AML-193 (cell line): ENCODE measurements at regions not wholly inside any gene's neighbourhood (a gene's known extent, or its start where the extent isn't known, plus 50 kb on each side); places are given as distances from the start of the nearest gene placed in this dataset.

Experiments
- DNase-seq, 2 experiments: peaks; one replicate each; lab custom pipeline; 2025; lab: John Stamatoyannopoulos, UW

DNA sequence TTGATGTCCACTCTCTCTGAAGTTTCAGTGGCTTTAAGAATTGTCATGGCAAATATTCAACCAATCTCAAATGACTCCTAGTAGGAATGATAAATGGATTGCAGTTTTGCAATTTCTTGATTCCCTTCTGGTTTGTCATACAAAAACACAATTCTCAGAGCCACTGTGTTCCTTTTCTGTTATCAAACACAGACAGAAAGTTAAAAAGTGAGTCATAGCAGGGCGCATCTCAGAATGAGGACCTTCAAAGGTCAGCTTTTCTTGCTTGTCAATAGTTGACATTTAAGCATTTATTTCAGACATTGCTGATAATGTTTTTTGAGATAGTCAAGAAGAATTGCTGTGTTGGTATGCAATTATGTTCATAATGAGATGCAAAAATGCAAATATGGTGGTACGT, 405.9 kb downstream of the NR2F2 start:
- no peak for DNase-seq

DNA sequence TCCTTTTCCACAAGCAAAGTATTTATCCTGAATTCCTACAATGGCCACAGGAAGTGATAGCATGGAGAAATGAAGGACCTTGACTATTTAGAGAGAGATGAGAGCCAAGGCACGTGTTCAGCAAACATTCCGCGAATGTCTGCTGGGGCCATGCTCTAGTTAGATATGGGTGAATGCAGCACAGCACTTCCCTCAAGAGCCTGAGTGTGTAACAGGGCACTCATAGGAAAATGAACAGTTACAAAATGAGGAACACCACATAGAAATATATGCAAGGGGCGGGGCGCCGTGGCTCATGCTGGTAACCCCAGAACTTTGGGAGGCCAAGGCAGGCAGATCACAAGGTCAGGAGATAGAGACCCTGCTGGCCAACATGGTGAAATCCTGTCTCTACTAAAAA, 406.9 kb downstream of the NR2F2 start:
- peak in 1 of 2 experiments; percentile 19 for DNase-seq

- DNase-seq: no peak
These were observed 416.2 kb downstream of the NR2F2 start for GRCh38 chr15:96746665-96747064.

- DNase-seq: no peak
These were observed 416.8 kb downstream of the NR2F2 start for GRCh38 chr15:96747291-96747690.

DNA sequence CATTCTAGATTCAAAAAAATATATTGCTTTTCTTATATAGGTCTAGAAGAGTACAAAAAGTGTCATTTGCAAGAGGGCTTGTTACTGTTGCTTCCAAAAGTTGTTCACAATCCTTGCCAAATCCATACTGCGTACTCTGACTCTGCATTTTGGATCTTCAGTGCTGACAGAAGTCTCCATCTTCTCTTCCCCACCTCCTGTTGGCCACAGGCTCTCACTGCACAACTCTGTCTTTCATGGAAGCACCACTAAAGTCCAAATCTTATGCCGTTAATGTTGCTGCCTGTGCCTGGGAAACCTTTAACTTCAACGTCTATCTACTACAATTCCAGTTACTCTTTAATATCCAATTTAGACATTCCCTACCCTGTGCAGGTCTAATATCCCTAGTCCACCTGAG, 419.9 kb downstream of the NR2F2 start:
- no peak for DNase-seq

GRCh38 chr15:96756146-96756545, 425.6 kb downstream of the NR2F2 start:
- DNase-seq: no peak

- no peak for DNase-seq
These were observed 426.2 kb downstream of the NR2F2 start for GRCh38 chr15:96756656-96757055.

DNA sequence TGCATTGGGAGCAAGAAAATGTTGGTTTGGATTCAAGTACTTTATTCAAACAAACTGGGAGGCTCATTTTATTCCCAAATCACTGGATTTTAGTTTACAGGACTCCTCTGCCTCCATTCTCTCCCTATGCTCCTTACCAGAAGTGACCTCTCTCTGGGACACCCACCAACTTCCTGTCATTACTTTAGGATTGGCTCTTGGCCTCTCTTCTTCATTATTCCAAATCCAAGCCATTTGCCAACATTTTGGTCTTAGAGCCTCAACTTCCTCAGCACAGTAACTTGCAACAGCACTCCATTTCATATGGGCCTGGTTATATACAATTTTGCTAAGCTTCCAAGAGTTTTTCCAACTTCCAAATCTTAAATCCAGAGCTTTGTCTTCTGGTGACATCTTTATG, 432.1 kb downstream of the NR2F2 start:
- DNase-seq: no peak

DNA sequence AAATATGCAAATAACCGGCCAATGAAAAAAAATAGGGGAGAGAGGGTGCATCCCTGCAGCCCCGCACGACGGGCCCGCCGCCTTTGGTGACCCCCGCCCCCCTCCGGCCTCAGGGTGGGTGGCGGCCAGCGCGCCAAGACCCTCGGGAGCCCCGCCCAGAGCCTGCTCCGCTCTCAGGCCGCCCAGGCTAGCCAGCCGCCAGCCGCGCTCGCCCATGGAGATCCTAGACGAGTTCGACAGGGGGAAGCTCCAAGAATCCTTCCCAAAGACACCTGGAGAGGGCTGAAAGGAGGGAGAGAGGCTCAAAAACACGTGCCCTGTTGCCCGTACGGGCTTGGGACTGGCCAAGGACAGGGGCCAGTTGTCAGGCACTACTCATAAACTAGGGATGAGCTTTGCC, 434.0 kb downstream of the NR2F2 start:
- no peak for DNase-seq

- no peak for DNase-seq
These were observed 434.4 kb downstream of the NR2F2 start for GRCh38 chr15:96764946-96765345.

GRCh38 chr15:96766366-96766765, 435.9 kb downstream of the NR2F2 start:
- DNase-seq: no peak

- DNase-seq: no peak
These were observed 437.4 kb downstream of the NR2F2 start for GRCh38 chr15:96767703-96768434.

DNA sequence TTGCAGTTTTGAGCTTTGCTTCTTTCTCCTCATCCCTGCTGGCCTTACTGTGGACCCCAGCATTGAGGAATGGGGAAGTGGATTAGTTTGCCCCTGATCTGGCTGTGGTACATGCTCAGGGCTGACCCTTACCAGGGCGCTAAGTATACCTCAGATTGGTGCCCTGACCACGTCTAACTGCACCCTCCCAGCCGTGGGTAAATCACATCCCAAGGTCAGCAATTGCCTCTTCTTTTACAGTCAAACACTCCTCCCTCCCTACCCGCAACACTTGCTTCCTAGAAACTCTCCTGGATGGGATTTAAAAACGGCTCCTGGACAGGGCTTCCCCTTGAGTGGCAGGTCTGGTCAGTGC, 437.9 kb downstream of the NR2F2 start:
- DNase-seq: no peak

- no peak for DNase-seq
These were observed 440.5 kb downstream of the NR2F2 start for GRCh38 chr15:96771035-96771434.

GRCh38 chr15:96774216-96774615, 443.7 kb downstream of the NR2F2 start:
- no peak for DNase-seq

DNA sequence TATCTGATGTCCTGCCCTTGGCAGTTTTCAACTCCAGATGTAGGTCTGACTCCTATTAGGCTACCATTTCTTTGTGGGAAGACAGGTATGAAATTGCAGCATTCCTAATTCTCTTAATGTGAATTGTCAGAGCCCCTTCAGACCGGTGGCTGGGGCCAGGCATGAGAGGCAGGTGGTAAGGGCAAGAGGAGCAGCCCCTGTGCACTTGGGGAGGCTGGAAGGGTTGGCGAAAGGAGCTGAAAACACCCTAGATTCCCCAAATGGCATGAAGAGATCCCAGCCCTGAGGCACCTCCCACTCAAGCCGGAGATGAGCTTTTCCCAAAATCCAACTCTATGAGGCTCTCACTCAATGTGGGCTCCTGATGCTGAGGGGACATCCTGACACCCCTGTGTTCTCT, 453.2 kb downstream of the NR2F2 start:
- no peak for DNase-seq

- DNase-seq: peak in 1 of 2 experiments; percentile 1
These were observed 459.5 kb downstream of the NR2F2 start for GRCh38 chr15:96790004-96790403.

- DNase-seq: peak; percentile 2 to 8
These were observed 461.7 kb downstream of the NR2F2 start for GRCh38 chr15:96792216-96792615.

GRCh38 chr15:96796841-96797240, 466.3 kb downstream of the NR2F2 start:
- DNase-seq: no peak

DNA sequence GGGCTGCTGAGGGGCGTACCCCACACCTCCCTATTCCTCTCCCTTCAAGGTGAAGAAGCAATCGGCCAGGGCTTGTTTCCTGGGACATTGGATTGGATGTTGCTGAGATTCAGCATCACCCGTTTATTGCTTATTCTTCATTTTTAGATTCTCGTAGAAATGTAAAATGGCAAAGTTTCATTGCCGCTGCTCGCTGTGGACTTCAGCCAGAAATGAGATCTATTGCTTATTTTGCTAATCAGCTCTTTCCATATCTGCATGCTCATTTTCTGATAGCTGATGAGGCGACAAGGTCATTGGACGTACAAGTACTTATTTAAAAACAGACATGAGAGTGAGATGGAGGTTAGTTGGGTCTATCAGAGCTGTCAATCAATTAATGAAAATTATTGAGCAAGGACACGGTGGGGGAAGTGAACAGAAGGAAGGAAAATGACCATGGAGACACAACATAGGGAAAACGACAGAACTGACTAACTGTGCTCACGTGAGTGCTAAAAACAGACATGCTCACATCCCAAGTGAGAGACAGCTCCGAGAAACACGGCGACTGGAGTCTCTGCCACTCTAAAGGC, 471.2 kb downstream of the NR2F2 start:
- DNase-seq: no peak

DNA sequence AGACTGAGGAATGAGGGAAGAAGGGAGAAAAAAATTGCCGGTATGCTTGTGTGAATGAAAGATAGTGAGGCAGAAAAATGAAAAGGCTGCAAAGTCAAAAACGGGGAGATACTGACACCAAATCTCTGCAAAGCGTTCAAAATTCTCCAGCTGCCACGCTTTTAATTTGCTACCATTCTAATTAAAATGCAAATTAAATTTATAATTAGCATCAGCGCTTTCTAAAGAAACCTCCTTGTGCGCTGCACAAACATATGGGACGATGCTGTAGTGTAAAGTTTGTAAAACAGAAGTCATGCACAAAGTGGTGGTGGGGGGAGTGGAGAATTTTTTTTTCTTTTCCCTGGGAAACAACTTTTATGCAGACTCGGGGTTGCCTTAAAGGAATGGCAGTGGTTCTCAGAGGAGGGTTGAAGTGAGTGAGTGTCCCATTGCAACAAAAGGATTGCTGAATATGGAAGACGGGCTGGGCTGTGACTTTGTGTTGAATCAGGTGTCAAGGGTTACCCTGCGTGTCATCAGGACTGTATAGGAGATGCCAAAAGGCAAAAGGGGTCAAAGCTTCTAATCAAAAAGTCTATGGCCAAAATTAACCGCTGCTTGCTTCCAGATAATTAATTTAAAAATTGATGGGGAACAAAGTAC, 472.2 kb downstream of the NR2F2 start:
- DNase-seq: no peak

GRCh38 chr15:96804754-96805153, 474.3 kb downstream of the NR2F2 start:
- DNase-seq: no peak

- no peak for DNase-seq
These were observed 476.9 kb downstream of the NR2F2 start for GRCh38 chr15:96807361-96807760.

GRCh38 chr15:96817900-96818299, 487.4 kb downstream of the NR2F2 start:
- DNase-seq: no peak
